Gastroesophageal sphincter (tissue), 3 donors: ENCODE measurements at regions not wholly inside any gene's neighbourhood (a gene's known extent, or its start where the extent isn't known, plus 50 kb on each side); places are given as distances from the start of the nearest gene placed in this dataset.

Experiments
- EP300 ChIP-seq: sonication (generic); formaldehyde crosslinking; IDR thresholded peaks from one replicate; pipeline ENCODE4 v1.6.1; 2017; ENCODE audit warnings: antibody characterized with exemption, mild to moderate bottlenecking
- TF ChIP-seq, protein P1 (sequence below), 4 experiments: fragments of 200-600 bp in 2 of 4; fragments of 450-650 bp in 2 of 4; sonication (generic) in 1 of 4; IDR thresholded peaks; one replicate each; pipeline ENCODE4 v1.5.1; 2017 to 2019; ENCODE audit warnings: antibody characterized with exemption in 4 of 4, mild to moderate bottlenecking in 2 of 4, moderate library complexity in 2 of 4

DNA sequence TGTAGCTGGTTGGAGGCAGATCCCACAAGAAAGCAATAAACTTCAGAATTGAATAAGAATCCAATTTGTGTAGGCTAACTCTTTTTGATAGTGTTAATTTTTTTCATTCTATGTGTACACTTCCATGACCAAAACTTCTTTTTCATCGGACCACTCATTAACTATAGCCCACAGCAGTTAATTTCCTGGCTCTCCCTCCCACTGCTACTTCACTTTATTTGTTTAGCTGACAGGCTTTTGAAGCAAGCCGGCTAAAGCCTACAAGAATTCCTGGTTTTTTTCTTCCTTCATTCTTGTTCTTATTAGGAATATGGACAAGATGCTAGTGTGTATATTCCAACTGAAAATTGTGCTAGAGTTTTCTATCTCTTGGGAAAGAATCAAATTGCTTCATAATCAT, 329.2 kb upstream of the CCNH start:
- TF ChIP-seq, protein P1, sequence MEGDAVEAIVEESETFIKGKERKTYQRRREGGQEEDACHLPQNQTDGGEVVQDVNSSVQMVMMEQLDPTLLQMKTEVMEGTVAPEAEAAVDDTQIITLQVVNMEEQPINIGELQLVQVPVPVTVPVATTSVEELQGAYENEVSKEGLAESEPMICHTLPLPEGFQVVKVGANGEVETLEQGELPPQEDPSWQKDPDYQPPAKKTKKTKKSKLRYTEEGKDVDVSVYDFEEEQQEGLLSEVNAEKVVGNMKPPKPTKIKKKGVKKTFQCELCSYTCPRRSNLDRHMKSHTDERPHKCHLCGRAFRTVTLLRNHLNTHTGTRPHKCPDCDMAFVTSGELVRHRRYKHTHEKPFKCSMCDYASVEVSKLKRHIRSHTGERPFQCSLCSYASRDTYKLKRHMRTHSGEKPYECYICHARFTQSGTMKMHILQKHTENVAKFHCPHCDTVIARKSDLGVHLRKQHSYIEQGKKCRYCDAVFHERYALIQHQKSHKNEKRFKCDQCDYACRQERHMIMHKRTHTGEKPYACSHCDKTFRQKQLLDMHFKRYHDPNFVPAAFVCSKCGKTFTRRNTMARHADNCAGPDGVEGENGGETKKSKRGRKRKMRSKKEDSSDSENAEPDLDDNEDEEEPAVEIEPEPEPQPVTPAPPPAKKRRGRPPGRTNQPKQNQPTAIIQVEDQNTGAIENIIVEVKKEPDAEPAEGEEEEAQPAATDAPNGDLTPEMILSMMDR (IDR thresholded peaks at IDR 0.05), result no peak
- no peak for TF ChIP-seq EP300
